ENCODE measurements at regions not wholly inside any gene's neighbourhood (a gene's known extent, or its start where the extent isn't known, plus 50 kb on each side); places are given as distances from the start of the nearest gene placed in this dataset.

- no peaks in the 10 kb centered on the region for H3K27me3 ChIP-seq (ENCODE audit: insufficient read depth, low read length, poor library complexity)
- H3K4me3 ChIP-seq (ENCODE audit: low read depth in 1 of 2, low read length in 2 of 2) = no peak overlapping the region
- DNase-seq (no peak), ATAC-seq (ENCODE audit: insufficient read depth, low read depth) (no peak)
- no peaks in the 10 kb centered on the region for H3K9me3 ChIP-seq (ENCODE audit: insufficient read depth, low read length, severe bottlenecking)
- no peak overlapping the region for H3K4me2 ChIP-seq (ENCODE audit: insufficient read depth, low read length)
- no peaks in the 10 kb centered on the region for H3K4me1 ChIP-seq (ENCODE audit: insufficient read depth, low read length)
- H2AFZ ChIP-seq (ENCODE audit: low read depth, low read length) = no peak overlapping the region
- H3K79me2 ChIP-seq (ENCODE audit: insufficient read depth, low read length) = no peaks in the 10 kb centered on the region
- no peaks in the 10 kb centered on the region; the same call in 1 of the 2 replicates for H4K20me1 ChIP-seq (ENCODE audit: insufficient read depth, low read length)
- H3K27ac ChIP-seq (ENCODE audit: low read length) = no peak overlapping the region
- H3K36me3 ChIP-seq (ENCODE audit: insufficient read depth, low read length) = no peaks in the 10 kb centered on the region
- TF ChIP-seq EZH2 (IDR thresholded peaks at IDR 0.05; ENCODE audit: borderline replicate concordance, low read depth, low read length, severe bottlenecking) = no peak
- no peak for TF ChIP-seq CTCF (IDR thresholded peaks at IDR 0.05; ENCODE audit: borderline replicate concordance, extremely low read depth, low read length, poor library complexity, severe bottlenecking)
- H3K9ac ChIP-seq (ENCODE audit: low read depth, low read length) = no peak overlapping the region
These were observed 100.1 kb upstream of the RBPJ start for GRCh38 chr4:26220696-26221095.

GRCh38 chr4:26223155-26223554 lies 97.7 kb upstream of the RBPJ start:
- no peak for ATAC-seq (ENCODE audit: insufficient read depth, low read depth)
- H3K9me3 ChIP-seq (ENCODE audit: insufficient read depth, low read length, severe bottlenecking) = no peaks in the 10 kb centered on the region

GRCh38 chr4:26226629-26227376 lies 94.0 kb upstream of the RBPJ start:
- H3K4me2 ChIP-seq (ENCODE audit: insufficient read depth, low read length) = no peak overlapping the region
- ATAC-seq (ENCODE audit: insufficient read depth, low read depth) = no peak
- no peaks in the 10 kb centered on the region for H3K27me3 ChIP-seq (ENCODE audit: insufficient read depth, low read length, poor library complexity)
- no peaks in the 10 kb centered on the region for H3K36me3 ChIP-seq (ENCODE audit: insufficient read depth, low read length)
- no peak for DNase-seq
- H4K20me1 ChIP-seq (ENCODE audit: insufficient read depth, low read length) = no peaks in the 10 kb centered on the region
- H3K9ac ChIP-seq (ENCODE audit: low read depth, low read length) = no peak overlapping the region
- H3K79me2 ChIP-seq (ENCODE audit: insufficient read depth, low read length) = no peaks in the 10 kb centered on the region
- H2AFZ ChIP-seq (ENCODE audit: low read depth, low read length) = no peak overlapping the region
- H3K27ac ChIP-seq (ENCODE audit: low read length) = no peak overlapping the region
- no peaks in the 10 kb centered on the region for H3K9me3 ChIP-seq (ENCODE audit: insufficient read depth, low read length, severe bottlenecking)
- H3K4me1 ChIP-seq (ENCODE audit: insufficient read depth, low read length) = no peaks in the 10 kb centered on the region
- TF ChIP-seq CTCF (IDR thresholded peaks at IDR 0.05; ENCODE audit: borderline replicate concordance, extremely low read depth, low read length, poor library complexity, severe bottlenecking) = no peak
- no peak for TF ChIP-seq EZH2 (IDR thresholded peaks at IDR 0.05; ENCODE audit: borderline replicate concordance, low read depth, low read length, severe bottlenecking)
- H3K4me3 ChIP-seq (ENCODE audit: low read depth in 1 of 2, low read length in 2 of 2) = no peak overlapping the region

More at GRCh38 chr4:26223155-26223554, 97.7 kb upstream of the RBPJ start:
- DNase-seq = no peak
- Histone ChIP-seq H3K4me2 (ENCODE audit: insufficient read depth, low read length) (no peak overlapping the region), H3K79me2 (ENCODE audit: insufficient read depth, low read length) (no peaks in the 10 kb centered on the region), H3K36me3 (ENCODE audit: insufficient read depth, low read length) (no peaks in the 10 kb centered on the region), H4K20me1 (ENCODE audit: insufficient read depth, low read length) (no peaks in the 10 kb centered on the region; the same call in 1 of the 2 replicates), H3K4me1 (ENCODE audit: insufficient read depth, low read length) (no peaks in the 10 kb centered on the region), H3K27me3 (ENCODE audit: insufficient read depth, low read length, poor library complexity) (no peaks in the 10 kb centered on the region), H3K27ac (ENCODE audit: low read length) (no peak overlapping the region), H3K9ac (ENCODE audit: low read depth, low read length) (no peak overlapping the region), H3K4me3 (ENCODE audit: low read depth in 1 of 2, low read length in 2 of 2) (no peak overlapping the region), H2AFZ (ENCODE audit: low read depth, low read length) (no peak overlapping the region)
- TF ChIP-seq CTCF (IDR thresholded peaks at IDR 0.05; ENCODE audit: borderline replicate concordance, extremely low read depth, low read length, poor library complexity, severe bottlenecking) = no peak
- no peak for TF ChIP-seq EZH2 (IDR thresholded peaks at IDR 0.05; ENCODE audit: borderline replicate concordance, low read depth, low read length, severe bottlenecking)
